PFSK-1 (cell line): ENCODE measurements at regions not wholly inside any gene's neighbourhood (a gene's known extent, or its start where the extent isn't known, plus 50 kb on each side); places are given as distances from the start of the nearest gene placed in this dataset.

ENCODE experiments used
- FOXP2 ChIP-seq: optimal IDR thresholded peaks from 2 replicates; pipeline ENCODE3; 2011; ENCODE audit warnings: borderline replicate concordance, control low read depth, inconsistent platforms; ENCODE audit not compliant: insufficient read depth; ENCODE audit errors: extremely low read length, extremely low read depth
- POLR2AphosphoS5 ChIP-seq: IDR thresholded peaks from 2 replicates; pipeline ENCODE4 v1.6.1; 2012; ENCODE audit warnings: low read depth, mild to moderate bottlenecking, control low read depth, low read length, moderate library complexity
- SIN3A ChIP-seq: IDR thresholded peaks from 2 replicates; pipeline ENCODE4 v1.6.1; 2012; ENCODE audit warnings: mild to moderate bottlenecking, low read length, moderate library complexity, borderline replicate concordance; ENCODE audit not compliant: insufficient read depth
- TAF1 ChIP-seq: IDR thresholded peaks from 2 replicates; pipeline ENCODE4 v1.6.1; 2012; ENCODE audit warnings: low read length, control low read depth, borderline replicate concordance; ENCODE audit not compliant: insufficient read depth
- TF ChIP-seq, protein P1 (sequence below), 2 experiments: IDR thresholded peaks; 2 replicates each; pipeline versions ENCODE4 v1.6.1 to v1.8.0; 2011 to 2012; ENCODE audit warnings: low read depth in 2 of 2, low read length in 2 of 2, control low read depth in 1 of 2, inconsistent platforms in 1 of 2, mild to moderate bottlenecking in 1 of 2, moderate library complexity in 1 of 2; ENCODE audit not compliant: insufficient read depth in 1 of 2

- TF ChIP-seq, protein P1, sequence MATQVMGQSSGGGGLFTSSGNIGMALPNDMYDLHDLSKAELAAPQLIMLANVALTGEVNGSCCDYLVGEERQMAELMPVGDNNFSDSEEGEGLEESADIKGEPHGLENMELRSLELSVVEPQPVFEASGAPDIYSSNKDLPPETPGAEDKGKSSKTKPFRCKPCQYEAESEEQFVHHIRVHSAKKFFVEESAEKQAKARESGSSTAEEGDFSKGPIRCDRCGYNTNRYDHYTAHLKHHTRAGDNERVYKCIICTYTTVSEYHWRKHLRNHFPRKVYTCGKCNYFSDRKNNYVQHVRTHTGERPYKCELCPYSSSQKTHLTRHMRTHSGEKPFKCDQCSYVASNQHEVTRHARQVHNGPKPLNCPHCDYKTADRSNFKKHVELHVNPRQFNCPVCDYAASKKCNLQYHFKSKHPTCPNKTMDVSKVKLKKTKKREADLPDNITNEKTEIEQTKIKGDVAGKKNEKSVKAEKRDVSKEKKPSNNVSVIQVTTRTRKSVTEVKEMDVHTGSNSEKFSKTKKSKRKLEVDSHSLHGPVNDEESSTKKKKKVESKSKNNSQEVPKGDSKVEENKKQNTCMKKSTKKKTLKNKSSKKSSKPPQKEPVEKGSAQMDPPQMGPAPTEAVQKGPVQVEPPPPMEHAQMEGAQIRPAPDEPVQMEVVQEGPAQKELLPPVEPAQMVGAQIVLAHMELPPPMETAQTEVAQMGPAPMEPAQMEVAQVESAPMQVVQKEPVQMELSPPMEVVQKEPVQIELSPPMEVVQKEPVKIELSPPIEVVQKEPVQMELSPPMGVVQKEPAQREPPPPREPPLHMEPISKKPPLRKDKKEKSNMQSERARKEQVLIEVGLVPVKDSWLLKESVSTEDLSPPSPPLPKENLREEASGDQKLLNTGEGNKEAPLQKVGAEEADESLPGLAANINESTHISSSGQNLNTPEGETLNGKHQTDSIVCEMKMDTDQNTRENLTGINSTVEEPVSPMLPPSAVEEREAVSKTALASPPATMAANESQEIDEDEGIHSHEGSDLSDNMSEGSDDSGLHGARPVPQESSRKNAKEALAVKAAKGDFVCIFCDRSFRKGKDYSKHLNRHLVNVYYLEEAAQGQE (IDR thresholded peaks at IDR 0.05; ENCODE audit: insufficient read depth in 1 of 2, low read depth in 2 of 2, low read length in 2 of 2), result no peak
- TF ChIP-seq SIN3A (no peak), POLR2AphosphoS5 (no peak), TAF1 (no peak), FOXP2 (no peak)
These were observed 893.2 kb downstream of the BCL11A start for GRCh38 chr2:59660262-59660661.
